H9 (cell line): ENCODE measurements at regions not wholly inside any gene's neighbourhood (a gene's known extent, or its start where the extent isn't known, plus 50 kb on each side); places are given as distances from the start of the nearest gene placed in this dataset.

ENCODE experiments used
- DNase-seq: peaks from one replicate; pipeline ENCODE4 v3.0.0-alpha.2; 2017
- H2AFZ ChIP-seq: one replicate; pipeline ENCODE4 v1.6.1; 2013; ENCODE audit warnings: mild to moderate bottlenecking, low read length, control low read depth, moderate library complexity
- H2AK5ac ChIP-seq: 2 replicates; pipeline ENCODE4 v1.6.1; 2013; ENCODE audit warnings: low read length, control low read depth, mixed read lengths; ENCODE audit not compliant: insufficient read length
- H2BK120ac ChIP-seq: one replicate; pipeline ENCODE4 v1.6.1; 2013; ENCODE audit warnings: low read depth, mild to moderate bottlenecking, low read length, control low read depth, inconsistent platforms; ENCODE audit not compliant: poor library complexity, severe bottlenecking
- H2BK12ac ChIP-seq: 2 replicates; pipeline ENCODE4 v1.6.1; 2013; ENCODE audit warnings: low read length, control low read depth, mixed read lengths, low read depth; ENCODE audit not compliant: insufficient read length
- H2BK15ac ChIP-seq: 2 replicates; pipeline ENCODE4 v1.6.1; 2013; ENCODE audit warnings: low read depth, low read length, control low read depth
- H2BK20ac ChIP-seq: one replicate; pipeline ENCODE4 v1.6.1; 2013; ENCODE audit warnings: low read depth, mild to moderate bottlenecking, low read length, control low read depth, inconsistent platforms; ENCODE audit not compliant: poor library complexity, severe bottlenecking
- H2BK5ac ChIP-seq: 2 replicates; pipeline ENCODE4 v1.6.1; 2013; ENCODE audit warnings: low read length, control low read depth, mixed read lengths; ENCODE audit not compliant: insufficient read length
- H3K14ac ChIP-seq: 2 replicates; pipeline ENCODE4 v1.6.1; 2013; ENCODE audit warnings: low read length, control low read depth; ENCODE audit not compliant: insufficient read depth
- H3K18ac ChIP-seq: 2 replicates; pipeline ENCODE4 v1.6.1; 2013; ENCODE audit warnings: low read depth, mild to moderate bottlenecking, mixed read lengths, low read length, control low read depth; ENCODE audit not compliant: insufficient read length
- H3K23ac ChIP-seq: 2 replicates; pipeline ENCODE4 v1.6.1; 2013; ENCODE audit warnings: low read length, control low read depth, mixed read lengths, low read depth; ENCODE audit not compliant: insufficient read length
- H3K23me2 ChIP-seq: 2 replicates; pipeline ENCODE4 v1.6.1; 2013; ENCODE audit warnings: low read depth, mild to moderate bottlenecking, mixed read lengths, low read length, control low read depth; ENCODE audit not compliant: insufficient read length, poor library complexity, severe bottlenecking
- H3K27ac ChIP-seq: 2 replicates; pipeline ENCODE4 v1.5.1; 2013; ENCODE audit warnings: low read length, control low read depth, mixed read lengths, low read depth; ENCODE audit not compliant: insufficient read length
- H3K27me3 ChIP-seq: 2 replicates; pipeline ENCODE4 v1.6.1; 2013; ENCODE audit warnings: low read length, control low read depth, inconsistent platforms; ENCODE audit not compliant: insufficient read depth
- H3K4ac ChIP-seq: 2 replicates; pipeline ENCODE4 v1.6.1; 2013; ENCODE audit warnings: low read depth, mild to moderate bottlenecking, control low read depth, inconsistent platforms, low read length, moderate library complexity
- H3K4me1 ChIP-seq: 2 replicates; pipeline ENCODE4 v1.6.1; 2013; ENCODE audit warnings: low read length, control low read depth, inconsistent platforms; ENCODE audit not compliant: insufficient read depth
- H3K4me2 ChIP-seq: 2 replicates; pipeline ENCODE4 v1.6.1; 2013; ENCODE audit warnings: low read length, control low read depth, mixed read lengths; ENCODE audit not compliant: insufficient read length, insufficient read depth
- H3K56ac ChIP-seq: 2 replicates; pipeline ENCODE4 v1.6.1; 2013; ENCODE audit warnings: low read depth, mild to moderate bottlenecking, mixed read lengths, low read length, control low read depth; ENCODE audit not compliant: insufficient read length
- H3K79me1 ChIP-seq: 2 replicates; pipeline ENCODE4 v1.6.1; 2013; ENCODE audit warnings: low read depth, mild to moderate bottlenecking, moderate library complexity, low read length, control low read depth, inconsistent platforms; ENCODE audit not compliant: insufficient read depth, poor library complexity, severe bottlenecking
- H3K79me2 ChIP-seq: 2 replicates; pipeline ENCODE4 v1.6.1; 2013; ENCODE audit warnings: low read length, control low read depth, inconsistent platforms; ENCODE audit not compliant: insufficient read depth
- H3K9ac ChIP-seq: 2 replicates; pipeline ENCODE4 v1.6.1; 2013; ENCODE audit warnings: low read length, control low read depth, mixed read lengths; ENCODE audit not compliant: insufficient read length; ENCODE audit errors: extremely low read depth
- H3K9me3 ChIP-seq: one replicate; pipeline ENCODE4 v1.6.1; 2013; ENCODE audit warnings: low read depth, low read length, inconsistent platforms; ENCODE audit not compliant: control insufficient read depth
- H3T11ph ChIP-seq: one replicate; pipeline ENCODE4 v1.6.1; 2013; ENCODE audit warnings: mild to moderate bottlenecking, low read length, control low read depth, inconsistent platforms
- H4K20me1 ChIP-seq: one replicate; pipeline ENCODE4 v1.6.1; 2013; ENCODE audit not compliant: control insufficient read depth, insufficient read length, insufficient read depth
- H4K5ac ChIP-seq: 2 replicates; pipeline ENCODE4 v1.6.1; 2013; ENCODE audit warnings: low read depth, mild to moderate bottlenecking, mixed read lengths, low read length, control low read depth; ENCODE audit not compliant: insufficient read length
- H4K8ac ChIP-seq: replicated peaks from 2 replicates; pipeline ENCODE4 v1.6.1; 2013; ENCODE audit warnings: low read length, control low read depth, mixed read lengths, low read depth; ENCODE audit not compliant: insufficient read length
- H4K91ac ChIP-seq: 2 replicates; pipeline ENCODE4 v1.6.1; 2013; ENCODE audit warnings: low read depth, mild to moderate bottlenecking, moderate library complexity, mixed read lengths, low read length, control low read depth; ENCODE audit not compliant: insufficient read length
- H3K27ac Mint-ChIP-seq, 3 experiments: 2 replicates in 2 of 3; 3 replicates in 1 of 3; pipeline ENCODE4 v1.8.0; 2020 to 2021; ENCODE audit warnings: mixed read lengths in 3 of 3, mild to moderate bottlenecking in 1 of 3, moderate library complexity in 1 of 3
- H3K27me3 Mint-ChIP-seq: 2 replicates; pipeline ENCODE4 v1.8.0; 2021; ENCODE audit warnings: low read depth, mild to moderate bottlenecking, moderate library complexity, mixed read lengths
- H3K36me3 Mint-ChIP-seq, 3 experiments: 2 replicates in 2 of 3; 3 replicates in 1 of 3; pipeline ENCODE4 v1.8.0; 2020 to 2021; ENCODE audit warnings: low read depth in 3 of 3, mixed read lengths in 3 of 3; ENCODE audit not compliant: insufficient read depth in 1 of 3
- H3K4me1 Mint-ChIP-seq, 2 experiments: 2 replicates each; pipeline ENCODE4 v1.8.0; 2020; ENCODE audit warnings: mixed read lengths in 2 of 2
- H3K4me3 Mint-ChIP-seq, 2 experiments: 2 replicates in 1 of 2; 3 replicates in 1 of 2; pipeline ENCODE4 v1.8.0; 2020 to 2021; ENCODE audit warnings: mild to moderate bottlenecking in 2 of 2, mixed read lengths in 2 of 2, moderate library complexity in 1 of 2
- H3K9me3 Mint-ChIP-seq, 2 experiments: 2 replicates in 1 of 2; 3 replicates in 1 of 2; pipeline ENCODE4 v1.8.0; 2020; ENCODE audit warnings: mild to moderate bottlenecking in 2 of 2, mixed read lengths in 2 of 2, moderate library complexity in 1 of 2
- WGBS: extraction: QIAGEN DNeasy Blood & Tissue Kit; methylation state at CpG from one replicate; pipeline ENCODE4 v1.1.7; 2013; ENCODE audit warnings: missing lambda C conversion rate, low lambda C conversion rate, mixed read lengths; ENCODE audit not compliant: insufficient read length; ENCODE audit errors: extremely low coverage; 5-methylcytosine and 5-hydroxymethylcytosine counted together
- TF ChIP-seq, protein P1 (sequence below): fragments of 200-600 bp; sonication (generic); conservative IDR thresholded peaks from 3 replicates; pipeline ENCODE4 v1.8.0; 2021; ENCODE audit warnings: antibody characterized with exemption, mild to moderate bottlenecking

DNA sequence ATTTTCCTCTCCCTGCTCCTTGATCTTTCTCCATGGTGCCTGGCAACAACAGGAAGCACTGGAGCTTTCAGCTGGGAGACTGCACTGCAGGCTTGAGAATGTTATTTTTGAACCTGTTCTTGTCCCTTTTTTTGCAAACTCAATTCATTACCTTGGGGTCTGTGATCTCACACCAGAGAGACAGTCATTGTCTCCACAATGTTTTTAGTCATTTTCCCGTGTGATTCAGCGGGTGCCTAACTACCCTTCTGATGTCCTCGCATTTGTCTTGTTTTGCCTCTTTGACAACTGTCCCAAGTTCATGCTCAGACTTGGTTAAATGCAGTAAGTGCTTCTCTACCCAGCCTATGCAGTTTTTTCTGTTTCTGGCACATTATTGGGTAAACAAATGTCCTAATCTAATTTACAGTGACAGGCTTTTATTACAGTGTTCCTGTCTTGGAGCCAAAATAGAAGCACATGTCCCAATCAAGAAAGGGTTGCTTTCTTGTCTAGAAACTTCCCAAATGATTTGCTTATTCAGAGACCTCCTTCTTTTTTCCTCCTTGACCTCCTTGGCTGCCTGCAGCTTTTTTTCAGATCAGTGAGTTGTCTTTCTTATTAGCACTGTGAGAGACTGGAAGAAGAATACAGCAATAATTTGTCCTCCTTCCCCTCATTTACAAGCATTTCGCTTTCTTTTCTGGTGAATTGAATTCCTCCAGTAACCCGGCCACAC is 162.4 kb downstream of the NSUN3 start:
- no peaks in the 10 kb centered on the region for H3K79me1 ChIP-seq
- DNase-seq, result no peak
- no peak overlapping the region for H3K4ac ChIP-seq
- H4K5ac ChIP-seq, result no peak overlapping the region
- WGBS, result no CpG with 5 or more reads among the region's 5 CpGs
- no peak overlapping the region for H3K18ac ChIP-seq
- H3K56ac ChIP-seq, result no peak overlapping the region
- no peak overlapping the region for H2AK5ac ChIP-seq
- H3K23ac ChIP-seq, result no peak overlapping the region
- no peak overlapping the region for H2BK120ac ChIP-seq
- no peaks in the 10 kb centered on the region for H3K4me1 ChIP-seq
- no peak overlapping the region for H2BK5ac ChIP-seq
- Mint-ChIP-seq H3K4me1 (peaks cover 6 to 8% of the 10 kb centered on the region in 2 experiments), H3K9me3 (no peaks in the 10 kb centered on the region), H3K27ac (no peak overlapping the region), H3K27me3 (no peaks in the 10 kb centered on the region), H3K4me3 (no peak overlapping the region), H3K36me3 (no peaks in the 10 kb centered on the region)
- no peak overlapping the region for H2BK20ac ChIP-seq
- H4K91ac ChIP-seq, result no peak overlapping the region
- no peak overlapping the region for H3T11ph ChIP-seq
- H2AFZ ChIP-seq, result no peak overlapping the region
- no peak overlapping the region for H3K9ac ChIP-seq
- H3K23me2 ChIP-seq, result no peaks in the 10 kb centered on the region
- H3K9me3 ChIP-seq, result no peaks in the 10 kb centered on the region
- no peak overlapping the region for H4K8ac ChIP-seq
- no peaks in the 10 kb centered on the region for H4K20me1 ChIP-seq
- H2BK15ac ChIP-seq, result no peak overlapping the region
- no peak overlapping the region for H3K27ac ChIP-seq
- H2BK12ac ChIP-seq, result no peak overlapping the region
- H3K27me3 ChIP-seq, result no peaks in the 10 kb centered on the region
- H3K4me2 ChIP-seq, result no peak overlapping the region
- no peak overlapping the region for H3K14ac ChIP-seq
- TF ChIP-seq, protein P1, sequence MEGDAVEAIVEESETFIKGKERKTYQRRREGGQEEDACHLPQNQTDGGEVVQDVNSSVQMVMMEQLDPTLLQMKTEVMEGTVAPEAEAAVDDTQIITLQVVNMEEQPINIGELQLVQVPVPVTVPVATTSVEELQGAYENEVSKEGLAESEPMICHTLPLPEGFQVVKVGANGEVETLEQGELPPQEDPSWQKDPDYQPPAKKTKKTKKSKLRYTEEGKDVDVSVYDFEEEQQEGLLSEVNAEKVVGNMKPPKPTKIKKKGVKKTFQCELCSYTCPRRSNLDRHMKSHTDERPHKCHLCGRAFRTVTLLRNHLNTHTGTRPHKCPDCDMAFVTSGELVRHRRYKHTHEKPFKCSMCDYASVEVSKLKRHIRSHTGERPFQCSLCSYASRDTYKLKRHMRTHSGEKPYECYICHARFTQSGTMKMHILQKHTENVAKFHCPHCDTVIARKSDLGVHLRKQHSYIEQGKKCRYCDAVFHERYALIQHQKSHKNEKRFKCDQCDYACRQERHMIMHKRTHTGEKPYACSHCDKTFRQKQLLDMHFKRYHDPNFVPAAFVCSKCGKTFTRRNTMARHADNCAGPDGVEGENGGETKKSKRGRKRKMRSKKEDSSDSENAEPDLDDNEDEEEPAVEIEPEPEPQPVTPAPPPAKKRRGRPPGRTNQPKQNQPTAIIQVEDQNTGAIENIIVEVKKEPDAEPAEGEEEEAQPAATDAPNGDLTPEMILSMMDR, result no peak
- no peaks in the 10 kb centered on the region for H3K79me2 ChIP-seq
